ENCODE measurements at regions not wholly inside any gene's neighbourhood (a gene's known extent, or its start where the extent isn't known, plus 50 kb on each side); places are given as distances from the start of the nearest gene placed in this dataset.

GRCh38 chr21:26717146-26717739 lies 128.0 kb downstream of the ADAMTS1 start:
- Mint-ChIP-seq H3K4me3 (no peak overlapping the region), H3K36me3 (no peaks in the 10 kb centered on the region), H3K27ac (no peak overlapping the region), H3K9me3 (no peaks in the 10 kb centered on the region), H3K4me1 (no peaks in the 10 kb centered on the region), H3K27me3 (peaks cover 0 to 9% (median 8%) of the 10 kb centered on the region in 3 donors)
- no peak for ATAC-seq (ENCODE audit: low read depth in 2 of 2)
- no peak for DNase-seq

GRCh38 chr21:26715878-26716506 lies 129.2 kb downstream of the ADAMTS1 start:
- no peak for DNase-seq
- H3K27me3 Mint-ChIP-seq = peaks cover 0 to 9% (median 8%) of the 10 kb centered on the region in 3 donors
- no peak overlapping the region for H3K4me3 Mint-ChIP-seq
- no peaks in the 10 kb centered on the region for H3K9me3 Mint-ChIP-seq
- no peaks in the 10 kb centered on the region for H3K4me1 Mint-ChIP-seq
- H3K36me3 Mint-ChIP-seq = no peaks in the 10 kb centered on the region
- H3K27ac Mint-ChIP-seq = no peak overlapping the region
- peak in 1 of 2 donors; percentile 30 for ATAC-seq (ENCODE audit: low read depth in 2 of 2)

- ATAC-seq (ENCODE audit: low read depth in 2 of 2) (no peak), DNase-seq (no peak)
- no peaks in the 10 kb centered on the region for H3K9me3 Mint-ChIP-seq
- no peak overlapping the region for H3K27ac Mint-ChIP-seq
- H3K27me3 Mint-ChIP-seq = peaks cover 0 to 9% (median 8%) of the 10 kb centered on the region in 3 donors
- H3K4me1 Mint-ChIP-seq = no peaks in the 10 kb centered on the region
- no peaks in the 10 kb centered on the region for H3K36me3 Mint-ChIP-seq
- H3K4me3 Mint-ChIP-seq = no peak overlapping the region
Measured at GRCh38 chr21:26715116-26715515, 130.1 kb downstream of the ADAMTS1 start.

GRCh38 chr21:26710155-26710554 lies 135.1 kb downstream of the ADAMTS1 start:
- Mint-ChIP-seq H3K4me3 (no peak overlapping the region), H3K27me3 (peaks cover 0 to 9% (median 6%) of the 10 kb centered on the region in 3 donors), H3K36me3 (no peaks in the 10 kb centered on the region), H3K9me3 (no peaks in the 10 kb centered on the region), H3K27ac (no peak overlapping the region), H3K4me1 (no peaks in the 10 kb centered on the region)
- DNase-seq (no peak), ATAC-seq (ENCODE audit: low read depth in 2 of 2) (no peak)

- no peak for DNase-seq
- Mint-ChIP-seq H3K27ac (no peak overlapping the region), H3K27me3 (no peaks in the 10 kb centered on the region), H3K9me3 (no peaks in the 10 kb centered on the region), H3K36me3 (no peaks in the 10 kb centered on the region), H3K4me1 (no peaks in the 10 kb centered on the region), H3K4me3 (no peak overlapping the region)
- no peak for ATAC-seq (ENCODE audit: low read depth in 2 of 2)
Measured at GRCh38 chr21:26709090-26709489, 136.0 kb upstream of the CYYR1 start.

- Mint-ChIP-seq H3K9me3 (peaks cover 0 to under 1% (median 0%) of the 10 kb centered on the region in 7 donors), H3K4me3 (no peak overlapping the region), H3K27ac (no peak overlapping the region), H3K27me3 (no peaks in the 10 kb centered on the region), H3K36me3 (no peaks in the 10 kb centered on the region), H3K4me1 (no peaks in the 10 kb centered on the region)
- ATAC-seq (ENCODE audit: low read depth in 2 of 2) = no peak
- no peak for DNase-seq
Measured at GRCh38 chr21:26708223-26708800, 135.2 kb upstream of the CYYR1 start.

GRCh38 chr21:26707246-26707645 lies 134.2 kb upstream of the CYYR1 start:
- ATAC-seq (ENCODE audit: low read depth in 2 of 2) (no peak), DNase-seq (no peak)
- Mint-ChIP-seq H3K36me3 (peaks cover 0 to 6% of the 10 kb centered on the region in 2 donors), H3K27ac (no peak overlapping the region), H3K9me3 (peaks cover 0 to 7% (median 3%) of the 10 kb centered on the region in 7 donors), H3K4me1 (no peaks in the 10 kb centered on the region), H3K27me3 (peaks cover 0 to 3% (median 0%) of the 10 kb centered on the region in 3 donors), H3K4me3 (no peak overlapping the region)

- Mint-ChIP-seq H3K36me3 (peaks cover 0 to 6% of the 10 kb centered on the region in 2 donors), H3K9me3 (peaks cover 1 to 22% (median 4%) of the 10 kb centered on the region in 7 donors), H3K27me3 (peaks cover 10 to 20% (median 15%) of the 10 kb centered on the region in 3 donors), H3K27ac (no peak overlapping the region), H3K4me1 (no peaks in the 10 kb centered on the region), H3K4me3 (no peak overlapping the region)
- DNase-seq = no peak
- no peak for ATAC-seq (ENCODE audit: low read depth in 2 of 2)
Measured at GRCh38 chr21:26698416-26698815, 125.3 kb upstream of the CYYR1 start.

- Mint-ChIP-seq H3K4me1 (peaks cover 0 to 5% (median under 1%) of the 10 kb centered on the region in 3 donors), H3K27me3 (peaks cover 9 to 19% (median 18%) of the 10 kb centered on the region in 3 donors), H3K36me3 (no peaks in the 10 kb centered on the region), H3K27ac (no peak overlapping the region), H3K9me3 (peaks cover 3 to 21% (median 10%) of the 10 kb centered on the region in 7 donors), H3K4me3 (no peak overlapping the region)
- DNase-seq = no peak
- no peak for ATAC-seq (ENCODE audit: low read depth in 2 of 2)
Measured at GRCh38 chr21:26691416-26691815, 118.3 kb upstream of the CYYR1 start.

- H3K27ac Mint-ChIP-seq = no peak overlapping the region
Measured at GRCh38 chr21:26686705-26687104, 113.6 kb upstream of the CYYR1 start.

GRCh38 chr21:26686278-26686677 lies 113.2 kb upstream of the CYYR1 start:
- Mint-ChIP-seq H3K36me3 (peaks cover 0 to 13% of the 10 kb centered on the region in 2 donors), H3K4me1 (peaks cover 5 to 9% (median 5%) of the 10 kb centered on the region in 3 donors), H3K4me3 (peak overlapping the region in 5 of 8 donors; percentile 23 to 59 (median 57)), H3K27me3 (peaks cover 10 to 12% (median 10%) of the 10 kb centered on the region in 3 donors), H3K27ac (peak overlapping the region in 2 of 6 donors; percentile 30 to 81), H3K9me3 (peaks cover 8 to 35% (median 12%) of the 10 kb centered on the region in 7 donors)
- peak; percentile 96 to 97 for ATAC-seq (ENCODE audit: low read depth in 2 of 2)
- DNase-seq = peak; percentile 39

More at GRCh38 chr21:26686705-26687104, 113.6 kb upstream of the CYYR1 start:
- Mint-ChIP-seq H3K27me3 (peaks cover 10 to 12% (median 10%) of the 10 kb centered on the region in 3 donors), H3K36me3 (peaks cover 0 to 13% of the 10 kb centered on the region in 2 donors), H3K4me1 (peaks cover 5 to 9% (median 5%) of the 10 kb centered on the region in 3 donors), H3K9me3 (peaks cover 8 to 35% (median 12%) of the 10 kb centered on the region in 7 donors), H3K4me3 (no peak overlapping the region)
- DNase-seq (no peak), ATAC-seq (ENCODE audit: low read depth in 2 of 2) (no peak)

GRCh38 chr21:26684889-26685288 lies 111.8 kb upstream of the CYYR1 start:
- DNase-seq = no peak
- Mint-ChIP-seq H3K4me3 (peak overlapping the region in 1 of 8 donors; percentile 77), H3K27me3 (peaks cover 10 to 12% (median 10%) of the 10 kb centered on the region in 3 donors), H3K36me3 (peaks cover 0 to 13% of the 10 kb centered on the region in 2 donors), H3K9me3 (peaks cover 3 to 27% (median 11%) of the 10 kb centered on the region in 7 donors), H3K4me1 (peaks cover 5 to 9% (median 5%) of the 10 kb centered on the region in 3 donors), H3K27ac (no peak overlapping the region)
- no peak for ATAC-seq (ENCODE audit: low read depth in 2 of 2)

GRCh38 chr21:26683996-26684395 lies 110.9 kb upstream of the CYYR1 start:
- peaks cover 2 to 18% (median 8%) of the 10 kb centered on the region in 7 donors for H3K9me3 Mint-ChIP-seq
- H3K27ac Mint-ChIP-seq = no peak overlapping the region
- peaks cover 0 to 13% of the 10 kb centered on the region in 2 donors for H3K36me3 Mint-ChIP-seq
- H3K4me3 Mint-ChIP-seq = no peak overlapping the region
- DNase-seq (no peak), ATAC-seq (ENCODE audit: low read depth in 2 of 2) (no peak)
- H3K4me1 Mint-ChIP-seq = peaks cover 5 to 9% (median 5%) of the 10 kb centered on the region in 3 donors
- peaks cover 10 to 12% (median 10%) of the 10 kb centered on the region in 3 donors for H3K27me3 Mint-ChIP-seq

All from naive B cell (primary cell).